SU-DHL-6 (cell line): ENCODE measurements at regions not wholly inside any gene's neighbourhood (a gene's known extent, or its start where the extent isn't known, plus 50 kb on each side); places are given as distances from the start of the nearest gene placed in this dataset.

ENCODE experiments used
- CTCF ChIP-seq: fragments of 200-600 bp; sonication (generic); IDR thresholded peaks from one replicate; pipeline ENCODE4 v1.5.1; 2017; ENCODE audit warnings: antibody characterized with exemption, mild to moderate bottlenecking, low read length, moderate library complexity; ENCODE audit not compliant: insufficient read depth, poor library complexity, severe bottlenecking
- EZH2phosphoT487 ChIP-seq: fragments of 200-600 bp; sonication (generic), shearing (Covaris generic); conservative IDR thresholded peaks from 2 replicates; pipeline ENCODE4 v1.6.1; 2018; ENCODE audit warnings: mild to moderate bottlenecking, antibody characterized with exemption, low read length, moderate library complexity, mixed read lengths

- TF ChIP-seq CTCF, result no peak
- TF ChIP-seq EZH2phosphoT487, result no peak
Measured at GRCh38 chr5:17917465-17917864, 283.2 kb downstream of the TAF11L14 start.
